ENCODE measurements at regions not wholly inside any gene's neighbourhood (a gene's known extent, or its start where the extent isn't known, plus 50 kb on each side); places are given as distances from the start of the nearest gene placed in this dataset.

DNA sequence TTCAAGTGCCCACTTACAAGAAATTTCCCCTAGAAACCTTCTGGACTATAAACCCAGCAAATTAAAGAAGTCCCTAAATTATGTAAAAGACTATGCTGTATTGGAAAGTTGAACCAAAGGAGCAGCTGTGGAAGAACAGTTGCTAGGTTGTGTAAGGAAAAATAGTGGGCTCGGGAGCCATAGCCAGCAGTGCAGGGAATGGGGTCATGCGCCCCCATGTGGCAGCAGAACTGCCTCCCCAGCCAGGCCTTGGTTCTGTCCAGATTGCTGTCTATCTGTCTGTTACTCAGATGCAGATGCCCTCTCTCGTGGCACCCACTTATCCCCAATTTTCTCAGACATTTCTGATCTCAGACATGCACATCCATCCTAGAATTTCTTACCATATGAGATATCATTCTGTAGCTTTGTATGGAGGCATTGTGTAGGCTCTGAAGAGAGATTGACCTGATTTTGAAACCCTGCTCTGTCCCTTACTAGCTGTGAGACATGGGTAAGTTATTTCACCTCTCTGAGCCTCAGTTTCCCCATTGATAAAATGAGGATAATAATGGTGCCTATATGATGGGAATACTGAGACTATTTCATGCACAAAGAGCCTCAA is 258.3 kb downstream of the SS18 start:
- Mint-ChIP-seq H3K27ac (ENCODE audit: unreplicated experiment) (no peak overlapping the region), H3K4me1 (ENCODE audit: unreplicated experiment) (peaks cover 28% of the 10 kb centered on the region), H3K27me3 (ENCODE audit: unreplicated experiment) (no peaks in the 10 kb centered on the region), H3K36me3 (ENCODE audit: unreplicated experiment) (no peaks in the 10 kb centered on the region), H3K4me3 (ENCODE audit: unreplicated experiment) (no peak overlapping the region), H3K9me3 (ENCODE audit: unreplicated experiment) (no peaks in the 10 kb centered on the region)
- TF ChIP-seq, protein P1, sequence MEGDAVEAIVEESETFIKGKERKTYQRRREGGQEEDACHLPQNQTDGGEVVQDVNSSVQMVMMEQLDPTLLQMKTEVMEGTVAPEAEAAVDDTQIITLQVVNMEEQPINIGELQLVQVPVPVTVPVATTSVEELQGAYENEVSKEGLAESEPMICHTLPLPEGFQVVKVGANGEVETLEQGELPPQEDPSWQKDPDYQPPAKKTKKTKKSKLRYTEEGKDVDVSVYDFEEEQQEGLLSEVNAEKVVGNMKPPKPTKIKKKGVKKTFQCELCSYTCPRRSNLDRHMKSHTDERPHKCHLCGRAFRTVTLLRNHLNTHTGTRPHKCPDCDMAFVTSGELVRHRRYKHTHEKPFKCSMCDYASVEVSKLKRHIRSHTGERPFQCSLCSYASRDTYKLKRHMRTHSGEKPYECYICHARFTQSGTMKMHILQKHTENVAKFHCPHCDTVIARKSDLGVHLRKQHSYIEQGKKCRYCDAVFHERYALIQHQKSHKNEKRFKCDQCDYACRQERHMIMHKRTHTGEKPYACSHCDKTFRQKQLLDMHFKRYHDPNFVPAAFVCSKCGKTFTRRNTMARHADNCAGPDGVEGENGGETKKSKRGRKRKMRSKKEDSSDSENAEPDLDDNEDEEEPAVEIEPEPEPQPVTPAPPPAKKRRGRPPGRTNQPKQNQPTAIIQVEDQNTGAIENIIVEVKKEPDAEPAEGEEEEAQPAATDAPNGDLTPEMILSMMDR (IDR thresholded peaks at IDR 0.05): peak; percentile 85
- no peak for DNase-seq (ENCODE audit: extremely low spot score, unreplicated experiment)

DNA sequence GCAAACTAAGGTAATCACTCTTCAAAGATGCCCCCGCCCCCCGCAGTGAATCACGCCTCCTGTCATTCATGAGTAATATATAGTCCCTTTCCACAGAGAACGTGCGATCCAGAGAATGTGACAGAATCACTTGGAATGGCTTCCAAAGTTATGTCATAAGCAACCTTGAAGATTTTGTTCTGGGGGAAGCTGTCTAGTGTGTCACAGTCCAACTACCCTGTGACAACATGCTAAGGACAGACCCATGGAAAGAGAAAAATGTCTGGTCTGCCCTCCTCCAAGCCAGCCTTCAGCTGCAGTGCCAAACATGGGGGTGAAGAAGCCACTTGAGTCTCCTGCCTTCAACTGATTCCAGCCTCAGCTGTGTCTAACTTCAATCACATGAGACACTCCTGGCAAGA is 259.1 kb downstream of the SS18 start:
- no peaks in the 10 kb centered on the region for H3K27me3 Mint-ChIP-seq (ENCODE audit: unreplicated experiment)
- H3K36me3 Mint-ChIP-seq (ENCODE audit: unreplicated experiment): no peaks in the 10 kb centered on the region
- H3K4me1 Mint-ChIP-seq (ENCODE audit: unreplicated experiment): peaks cover 35% of the 10 kb centered on the region
- no peak overlapping the region for H3K27ac Mint-ChIP-seq (ENCODE audit: unreplicated experiment)
- no peak overlapping the region for H3K4me3 Mint-ChIP-seq (ENCODE audit: unreplicated experiment)
- TF ChIP-seq, protein P1 (IDR thresholded peaks at IDR 0.05): no peak
- H3K9me3 Mint-ChIP-seq (ENCODE audit: unreplicated experiment): no peaks in the 10 kb centered on the region
- DNase-seq (ENCODE audit: extremely low spot score, unreplicated experiment): no peak

DNA sequence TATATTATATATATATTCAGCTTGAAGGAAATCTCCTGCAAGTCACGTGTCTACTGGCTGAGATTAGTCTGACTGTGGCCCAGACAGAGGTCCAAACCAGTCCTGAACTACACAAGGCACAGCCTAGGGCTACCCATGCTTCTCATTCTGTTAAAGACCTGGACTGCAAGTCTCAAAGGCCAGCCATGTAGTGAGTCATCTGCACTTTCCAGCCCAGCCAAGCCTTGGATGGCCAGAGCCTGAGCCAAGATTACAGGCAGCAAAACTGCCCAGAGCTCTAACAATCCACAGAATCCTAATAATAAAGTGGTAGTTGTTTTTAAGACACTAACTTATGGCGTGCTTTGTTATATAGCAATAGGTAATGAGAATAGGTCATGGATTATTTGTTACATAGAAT is 259.6 kb downstream of the SS18 start:
- Mint-ChIP-seq H3K27me3 (ENCODE audit: unreplicated experiment) (no peaks in the 10 kb centered on the region), H3K4me1 (ENCODE audit: unreplicated experiment) (peaks cover 37% of the 10 kb centered on the region), H3K4me3 (ENCODE audit: unreplicated experiment) (no peak overlapping the region), H3K36me3 (ENCODE audit: unreplicated experiment) (no peaks in the 10 kb centered on the region), H3K27ac (ENCODE audit: unreplicated experiment) (no peak overlapping the region), H3K9me3 (ENCODE audit: unreplicated experiment) (no peaks in the 10 kb centered on the region)
- TF ChIP-seq, protein P1 (IDR thresholded peaks at IDR 0.05): no peak
- no peak for DNase-seq (ENCODE audit: extremely low spot score, unreplicated experiment)

DNA sequence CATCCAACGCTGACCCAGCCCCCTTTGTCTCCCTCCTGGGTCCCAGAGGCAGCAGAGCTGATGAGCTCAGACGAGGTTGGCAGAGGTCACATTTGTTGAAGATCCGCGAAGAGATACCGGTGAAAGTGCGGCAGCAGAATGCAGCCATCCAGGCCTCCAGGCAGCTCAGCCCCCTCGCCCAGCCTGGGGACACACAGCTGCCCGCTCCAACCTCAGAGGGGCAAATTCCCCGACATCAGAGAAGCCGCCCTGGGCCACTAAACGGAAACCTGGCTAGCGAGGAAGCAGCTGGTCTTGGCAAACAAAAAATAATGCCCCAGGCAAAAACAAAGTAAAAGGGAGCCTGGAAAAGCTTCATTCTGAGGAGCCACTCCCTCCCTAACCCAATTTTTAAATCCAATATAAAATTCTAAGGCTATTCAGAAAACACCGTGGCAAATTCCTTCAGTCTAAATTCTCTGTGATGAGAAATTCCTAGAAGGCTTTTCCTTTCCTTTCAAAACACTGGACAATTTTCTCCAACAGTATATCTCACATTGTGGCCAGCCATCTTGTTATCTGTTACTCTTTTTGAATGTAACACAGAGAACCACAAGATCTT is 262.4 kb downstream of the SS18 start:
- H3K27me3 Mint-ChIP-seq (ENCODE audit: unreplicated experiment): no peaks in the 10 kb centered on the region
- DNase-seq (ENCODE audit: extremely low spot score, unreplicated experiment): no peak
- peak overlapping the region; percentile 89 for H3K27ac Mint-ChIP-seq (ENCODE audit: unreplicated experiment)
- no peaks in the 10 kb centered on the region for H3K36me3 Mint-ChIP-seq (ENCODE audit: unreplicated experiment)
- peaks cover 41% of the 10 kb centered on the region for H3K4me1 Mint-ChIP-seq (ENCODE audit: unreplicated experiment)
- H3K4me3 Mint-ChIP-seq (ENCODE audit: unreplicated experiment): peak overlapping the region; percentile 64
- TF ChIP-seq, protein P1 (IDR thresholded peaks at IDR 0.05): no peak
- no peaks in the 10 kb centered on the region for H3K9me3 Mint-ChIP-seq (ENCODE audit: unreplicated experiment)

- no peak for DNase-seq (ENCODE audit: extremely low spot score, unreplicated experiment)
- Mint-ChIP-seq H3K27me3 (ENCODE audit: unreplicated experiment) (no peaks in the 10 kb centered on the region), H3K9me3 (ENCODE audit: unreplicated experiment) (no peaks in the 10 kb centered on the region), H3K36me3 (ENCODE audit: unreplicated experiment) (no peaks in the 10 kb centered on the region), H3K27ac (ENCODE audit: unreplicated experiment) (peak overlapping the region; percentile 89), H3K4me1 (ENCODE audit: unreplicated experiment) (peaks cover 41% of the 10 kb centered on the region), H3K4me3 (ENCODE audit: unreplicated experiment) (no peak overlapping the region)
- TF ChIP-seq, protein P1 (IDR thresholded peaks at IDR 0.05): no peak
Observed at GRCh38 chr18:25827228-25827627, 263.2 kb downstream of the SS18 start.

Measured in osteocyte (in vitro differentiated cells).